Peyer's patch (tissue), 4 donors: ENCODE measurements at regions not wholly inside any gene's neighbourhood (a gene's known extent, or its start where the extent isn't known, plus 50 kb on each side); places are given as distances from the start of the nearest gene placed in this dataset.
"Not testable (repeated sequence)": the region's sequence is repeated elsewhere in the genome, so short reads cannot be mapped to it uniquely, and the experiment has no call there.

Experiments
- DNase-seq, 3 donors: peaks; one replicate each; pipeline ENCODE4 v3.0.0-alpha.2; 2017 to 2019
- H3K27ac ChIP-seq, 4 donors: fragments of 200-600 bp; sonication (generic); one replicate each; pipeline ENCODE4 v1.5.1; 2016 to 2019
- H3K27me3 ChIP-seq, 2 donors: fragments of 200-600 bp; sonication (generic); one replicate each; pipeline ENCODE4 v1.5.1; 2019
- H3K36me3 ChIP-seq, 3 donors: fragments of 200-600 bp; sonication (generic); one replicate each; pipeline ENCODE4 v1.5.1; 2016 to 2019
- H3K4me1 ChIP-seq, 4 donors: fragments of 200-600 bp; sonication (generic); one replicate each; pipeline ENCODE4 v1.5.1; 2016 to 2019
- H3K4me3 ChIP-seq, 4 donors: fragments of 200-600 bp; sonication (generic); 1 replicate in 3 of 4; 2 replicates in 1 of 4; pipeline ENCODE4 v1.5.1; 2016 to 2019; ENCODE audit warnings: mild to moderate bottlenecking in 1 of 4
- H3K9me3 ChIP-seq, 4 donors: fragments of 200-600 bp; sonication (generic); one replicate each; pipeline ENCODE4 v1.5.1; 2016 to 2019; ENCODE audit warnings: mild to moderate bottlenecking in 1 of 4
- CTCF ChIP-seq, 6 experiments: fragments of 450-650 bp in 4 of 6; fragments of 200-600 bp in 2 of 6; sonication (generic) in 1 of 6; IDR thresholded peaks; one replicate each; pipeline ENCODE4 v1.5.1; 2017 to 2019; ENCODE audit warnings: antibody characterized with exemption in 6 of 6, mild to moderate bottlenecking in 3 of 6, moderate library complexity in 1 of 6
- POLR2A ChIP-seq, 2 donors: fragments of 450-650 bp; IDR thresholded peaks; one replicate each; pipeline ENCODE4 v1.5.1; 2017; ENCODE audit warnings: antibody characterized with exemption in 2 of 2, mild to moderate bottlenecking in 2 of 2, moderate library complexity in 2 of 2

- no peaks in the 10 kb centered on the region for H3K9me3 ChIP-seq
- no peaks in the 10 kb centered on the region for H3K36me3 ChIP-seq
- no peaks in the 10 kb centered on the region for H3K27me3 ChIP-seq
- no peak for DNase-seq
- H3K27ac ChIP-seq = no peak overlapping the region
- H3K4me1 ChIP-seq = no peaks in the 10 kb centered on the region
- TF ChIP-seq CTCF (IDR thresholded peaks at IDR 0.05) (no peak), POLR2A (IDR thresholded peaks at IDR 0.05) (no peak)
- no peak overlapping the region for H3K4me3 ChIP-seq
Observed at GRCh38 chr21:36611379-36611778, 87.5 kb upstream of the SIM2 start.

GRCh38 chr21:36613059-36613458 lies 85.9 kb upstream of the SIM2 start:
- no peaks in the 10 kb centered on the region for H3K36me3 ChIP-seq
- no peak for TF ChIP-seq CTCF (IDR thresholded peaks at IDR 0.05)
- TF ChIP-seq POLR2A (IDR thresholded peaks at IDR 0.05) = no peak
- no peaks in the 10 kb centered on the region for H3K4me1 ChIP-seq
- H3K9me3 ChIP-seq = no peaks in the 10 kb centered on the region
- no peak overlapping the region for H3K27ac ChIP-seq
- H3K4me3 ChIP-seq = no peak overlapping the region
- H3K27me3 ChIP-seq = no peaks in the 10 kb centered on the region
- DNase-seq = no peak

GRCh38 chr21:36613554-36613953 lies 85.4 kb upstream of the SIM2 start:
- no peak for TF ChIP-seq CTCF (IDR thresholded peaks at IDR 0.05)
- TF ChIP-seq POLR2A (IDR thresholded peaks at IDR 0.05) = no peak
- H3K27me3 ChIP-seq = no peaks in the 10 kb centered on the region
- no peaks in the 10 kb centered on the region for H3K9me3 ChIP-seq
- no peaks in the 10 kb centered on the region for H3K36me3 ChIP-seq
- no peaks in the 10 kb centered on the region for H3K4me1 ChIP-seq
- H3K27ac ChIP-seq = no peak overlapping the region
- no peak overlapping the region for H3K4me3 ChIP-seq
- DNase-seq = no peak

GRCh38 chr21:36615274-36615964 lies 83.5 kb upstream of the SIM2 start:
- no peaks in the 10 kb centered on the region for H3K27me3 ChIP-seq
- no peak overlapping the region for H3K4me3 ChIP-seq
- no peak overlapping the region for H3K27ac ChIP-seq
- no peaks in the 10 kb centered on the region for H3K9me3 ChIP-seq
- H3K4me1 ChIP-seq = no peaks in the 10 kb centered on the region
- no peaks in the 10 kb centered on the region for H3K36me3 ChIP-seq
- no peak for TF ChIP-seq POLR2A (IDR thresholded peaks at IDR 0.05)
- no peak for TF ChIP-seq CTCF (IDR thresholded peaks at IDR 0.05)
- DNase-seq = no peak

GRCh38 chr21:36616773-36617172 lies 82.1 kb upstream of the SIM2 start:
- not testable (repeated sequence) for H3K4me1 ChIP-seq, H3K27ac ChIP-seq, H3K36me3 ChIP-seq, H3K27me3 ChIP-seq, H3K9me3 ChIP-seq, H3K4me3 ChIP-seq, DNase-seq

GRCh38 chr21:36621794-36622193 lies 77.1 kb upstream of the SIM2 start:
- H3K27ac ChIP-seq, DNase-seq, H3K36me3 ChIP-seq, H3K9me3 ChIP-seq, H3K27me3 ChIP-seq, H3K4me3 ChIP-seq, H3K4me1 ChIP-seq: not testable (repeated sequence)

- DNase-seq = no peak
- H3K4me3 ChIP-seq = no peak overlapping the region
- no peaks in the 10 kb centered on the region for H3K4me1 ChIP-seq
- H3K27me3 ChIP-seq = no peaks in the 10 kb centered on the region
- no peak overlapping the region for H3K27ac ChIP-seq
- TF ChIP-seq CTCF (IDR thresholded peaks at IDR 0.05) (no peak), POLR2A (IDR thresholded peaks at IDR 0.05) (no peak)
- H3K36me3 ChIP-seq = no peaks in the 10 kb centered on the region
- H3K9me3 ChIP-seq = no peaks in the 10 kb centered on the region
Observed at GRCh38 chr21:36624105-36624504, 74.8 kb upstream of the SIM2 start.
